Hypothalamus (tissue), 51 donors: ENCODE measurements at regions not wholly inside any gene's neighbourhood (a gene's known extent, or its start where the extent isn't known, plus 50 kb on each side); places are given as distances from the start of the nearest gene placed in this dataset.

ENCODE experiments used
- DNase-seq, 51 donors: peaks; one replicate each; lab custom pipeline; 2025; lab: John Stamatoyannopoulos, UW

DNA sequence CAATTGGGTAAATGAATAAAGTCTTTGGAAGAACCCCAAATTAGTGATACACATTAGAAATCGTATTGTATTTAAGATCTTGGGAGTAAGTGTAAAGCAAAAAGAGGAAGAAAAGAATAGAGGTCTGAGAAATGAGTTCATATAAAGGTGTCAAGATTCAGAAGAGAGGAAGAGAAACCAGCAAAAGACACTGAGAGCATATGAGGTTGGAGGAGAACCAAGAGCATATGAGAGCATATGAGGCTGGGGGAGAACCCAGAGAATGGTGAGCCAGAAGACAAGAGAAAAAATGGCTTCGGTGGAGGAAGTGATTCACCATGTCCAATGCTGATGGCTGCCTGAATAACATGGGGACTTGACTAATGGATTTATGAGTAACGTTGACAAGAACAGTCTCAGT lies 620.1 kb upstream of the GCFC2 start:
- DNase-seq: no peak

DNA sequence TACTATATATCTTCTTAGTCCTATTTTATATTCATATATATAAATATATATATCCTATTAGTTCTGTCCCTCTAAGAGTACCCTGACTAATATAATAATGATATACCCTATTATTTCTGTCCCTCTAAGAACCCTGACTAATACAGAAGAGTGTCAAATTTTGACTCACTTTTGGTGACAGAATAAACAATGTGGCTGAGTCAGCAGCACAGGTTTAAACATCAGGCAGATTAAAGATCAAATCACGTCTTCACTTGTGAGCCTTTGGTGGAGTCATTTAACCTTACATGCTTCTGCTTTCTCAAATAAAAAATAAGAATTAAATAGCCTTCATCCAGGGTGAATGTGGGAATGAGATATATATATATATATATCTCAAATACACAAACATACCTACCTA lies 615.9 kb upstream of the GCFC2 start:
- no peak for DNase-seq

DNA sequence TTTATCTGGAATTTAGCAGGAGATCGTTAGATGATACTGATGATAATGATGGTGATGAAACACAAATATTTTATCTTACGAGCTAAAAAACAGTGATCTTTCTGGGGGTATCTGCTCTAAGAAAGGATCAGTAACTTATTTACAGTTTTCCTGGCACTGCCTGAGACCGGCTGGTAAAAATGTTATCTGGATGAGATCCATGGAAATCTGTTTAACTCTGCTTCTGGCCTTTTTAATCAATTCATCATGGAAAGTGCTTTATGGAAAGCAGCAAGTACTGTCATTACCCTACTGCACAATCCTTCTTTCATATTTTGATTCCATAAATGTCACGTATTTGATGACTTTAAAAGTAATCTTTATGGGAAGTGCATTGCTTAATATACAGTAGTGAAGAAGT lies 612.7 kb upstream of the GCFC2 start:
- DNase-seq: no peak

DNA sequence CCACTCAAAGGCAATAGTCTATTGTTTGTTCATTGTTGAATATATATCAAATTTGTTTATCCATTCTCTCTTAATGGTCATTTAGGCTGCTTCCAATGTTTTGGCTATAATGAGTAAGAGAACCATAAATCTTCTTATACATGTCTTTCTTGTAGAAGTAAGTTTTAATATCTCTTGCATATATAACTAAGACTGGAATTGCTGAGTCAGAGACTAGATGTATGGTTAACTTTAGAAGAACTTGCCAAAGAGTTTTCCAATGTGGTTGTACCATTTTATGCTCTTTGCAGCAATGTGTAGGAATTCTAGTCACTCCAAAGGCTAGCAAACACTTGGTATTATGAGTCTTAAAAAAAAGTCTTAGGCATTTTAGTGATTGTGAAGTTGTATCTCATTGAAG lies 610.0 kb upstream of the GCFC2 start:
- no peak for DNase-seq

DNA sequence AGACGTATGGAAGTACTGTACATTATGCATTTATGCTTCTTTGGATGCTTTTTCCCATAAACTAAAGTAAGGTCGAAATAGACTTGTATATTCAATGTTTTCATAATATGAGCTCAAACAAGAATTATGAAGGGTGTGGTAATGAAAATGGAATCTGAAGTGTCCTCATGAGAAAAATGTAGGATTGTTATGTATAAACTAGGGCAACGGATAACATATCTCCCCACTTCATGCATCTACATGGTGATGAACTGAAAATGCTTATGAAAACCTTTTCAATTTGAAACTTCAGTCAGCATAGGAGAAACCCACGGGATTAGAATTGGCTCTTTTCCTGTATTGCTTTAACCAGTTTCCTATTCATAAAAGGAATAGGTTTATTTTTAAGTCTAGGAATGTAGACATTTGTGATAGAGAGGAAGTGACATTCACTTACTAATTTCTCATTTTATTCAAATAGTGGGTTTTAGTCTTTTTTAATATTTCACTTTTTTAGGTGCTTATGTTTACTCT lies 608.2 kb upstream of the GCFC2 start:
- DNase-seq: no peak

DNA sequence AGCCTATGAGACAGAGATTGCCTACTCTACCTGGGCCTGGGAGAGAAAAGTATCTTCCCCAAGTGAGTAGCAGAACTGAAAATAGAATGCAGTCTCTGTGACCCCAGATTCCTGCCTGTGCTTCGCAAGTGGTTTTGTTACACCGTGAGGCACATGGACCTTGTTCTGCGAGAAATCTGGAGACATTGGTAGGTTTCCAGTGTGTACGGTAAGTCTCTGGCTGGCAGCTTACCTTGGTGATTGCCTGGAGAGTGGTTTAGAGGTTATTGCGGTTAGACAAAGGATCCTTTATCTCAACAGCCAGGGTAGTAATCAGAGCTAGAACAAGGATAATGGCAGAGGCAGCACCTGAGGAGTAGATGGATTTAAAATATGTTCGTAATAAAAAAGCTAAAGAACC lies 606.0 kb upstream of the GCFC2 start:
- DNase-seq: no peak

DNA sequence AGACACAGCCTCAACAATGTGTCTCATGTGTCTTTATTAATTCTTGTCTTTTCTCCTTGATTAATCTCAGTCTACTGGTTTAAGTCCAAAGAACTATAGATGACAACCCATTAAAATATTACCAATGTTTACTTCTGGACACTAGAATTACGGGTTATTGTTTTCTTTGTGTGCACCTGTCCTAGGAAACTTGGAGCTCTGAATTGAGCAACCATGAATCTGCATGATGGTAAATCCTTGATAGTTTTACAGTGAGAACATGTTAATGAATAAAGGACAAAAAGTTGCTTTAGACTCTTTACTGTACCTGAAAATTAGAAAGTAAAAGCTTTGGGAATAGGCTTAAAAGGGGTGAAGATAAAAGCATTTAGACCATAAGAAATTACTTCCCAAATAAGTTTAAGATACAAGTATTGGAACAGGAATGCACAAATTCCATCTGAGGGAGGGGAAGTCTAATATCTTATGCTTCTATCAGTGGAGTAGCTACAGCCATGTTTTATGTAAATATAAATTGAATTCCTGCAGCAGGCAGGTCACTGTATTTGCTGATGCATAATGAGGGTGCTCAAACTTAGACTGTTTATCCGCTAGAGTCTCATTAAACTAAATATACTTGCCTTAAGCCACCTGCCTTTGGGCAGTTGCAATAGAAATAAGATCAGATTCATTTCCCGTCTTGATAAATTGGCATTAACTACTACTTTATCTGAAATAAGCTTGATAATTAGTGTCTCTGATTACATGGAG lies 603.7 kb upstream of the GCFC2 start:
- DNase-seq: no peak

DNA sequence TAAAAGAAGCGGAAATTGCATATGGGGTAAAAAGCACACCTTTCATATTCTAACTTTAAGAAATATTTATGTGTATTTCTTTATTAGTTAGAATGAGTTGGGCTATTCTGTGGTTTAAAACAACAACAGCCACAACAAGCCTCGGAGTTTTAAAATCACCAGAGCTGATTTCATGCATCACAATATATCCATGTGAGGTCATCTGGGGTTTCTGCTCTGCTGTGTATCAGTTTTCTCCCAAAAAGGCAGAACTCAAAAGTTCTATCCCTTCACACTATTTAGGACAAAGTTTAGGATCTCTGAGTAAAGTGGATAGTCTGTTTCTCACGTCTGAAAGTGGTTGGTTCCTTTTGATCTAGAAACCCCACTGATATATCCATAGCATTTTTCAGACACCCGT lies 601.5 kb upstream of the GCFC2 start:
- DNase-seq: no peak

DNA sequence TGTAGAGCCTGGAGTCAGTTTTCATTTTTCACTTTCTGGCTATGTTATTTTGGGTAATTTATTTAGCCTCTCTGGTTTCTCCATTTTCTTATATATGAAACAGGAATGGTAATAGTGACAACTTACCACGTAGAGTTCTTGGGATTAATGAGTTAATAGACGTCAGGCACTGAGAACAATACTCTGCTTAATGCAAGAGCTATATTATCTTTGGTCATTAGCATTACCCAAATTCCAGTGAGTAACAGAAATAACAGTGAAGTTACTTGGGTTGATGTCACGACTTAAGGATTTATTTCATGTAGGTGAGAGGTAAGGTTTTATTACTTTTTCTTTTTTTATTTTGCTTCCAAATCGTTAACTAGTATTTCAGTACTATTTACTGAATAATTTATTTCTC lies 601.0 kb upstream of the GCFC2 start:
- no peak for DNase-seq

DNA sequence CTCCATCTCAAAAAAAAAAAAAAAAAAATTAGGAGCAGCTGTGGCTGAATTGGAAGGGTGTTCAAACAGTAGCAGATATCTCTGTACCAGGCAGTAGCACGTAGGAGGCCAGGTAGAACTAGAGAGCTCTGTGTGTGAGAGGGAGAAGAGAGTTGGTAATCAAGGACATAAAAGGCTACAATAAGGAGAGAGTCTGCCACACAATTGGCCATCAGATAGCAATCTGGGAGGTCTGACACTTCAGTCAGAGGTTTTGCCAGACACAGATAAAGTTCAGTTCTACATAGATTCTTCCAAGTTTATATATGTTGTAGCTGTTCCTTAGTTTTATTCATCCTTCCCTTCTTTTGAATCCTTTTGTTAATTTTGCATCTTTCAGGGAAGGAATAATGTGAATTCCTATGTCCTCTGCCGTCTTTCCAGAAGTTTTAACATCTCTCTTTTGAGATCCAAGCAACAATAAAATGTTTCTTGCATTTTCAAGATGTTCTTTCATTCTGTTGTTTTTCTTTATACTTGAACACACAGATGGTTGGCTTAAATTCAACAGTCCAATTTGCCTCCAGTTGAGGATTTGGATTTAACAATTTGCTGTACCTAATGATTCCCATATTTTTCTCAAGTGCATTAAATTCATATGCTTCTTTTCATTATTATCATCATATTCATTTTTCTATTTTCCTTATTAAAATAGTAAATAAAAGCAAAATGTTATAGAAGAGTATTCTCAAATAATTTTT lies 600.3 kb upstream of the GCFC2 start:
- no peak for DNase-seq

DNA sequence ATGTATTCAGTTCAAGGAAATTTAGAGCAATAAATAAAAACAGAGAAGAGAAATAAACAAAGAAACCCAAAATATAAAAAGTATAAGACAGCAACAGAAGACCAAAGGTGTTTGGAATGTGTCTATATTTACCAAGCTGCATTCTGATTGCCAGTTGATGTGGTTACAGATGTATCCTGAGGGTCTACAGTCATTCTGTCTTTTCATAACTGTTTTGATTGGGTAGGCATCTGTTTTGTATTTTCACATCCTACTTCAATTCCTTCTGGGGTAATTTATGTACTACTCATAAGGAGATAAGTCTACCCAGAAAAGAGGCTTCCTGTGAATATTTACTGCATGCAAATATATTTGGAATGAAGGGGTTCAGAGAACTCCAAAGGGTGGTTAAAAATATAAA lies 596.8 kb upstream of the GCFC2 start:
- DNase-seq: no peak

DNA sequence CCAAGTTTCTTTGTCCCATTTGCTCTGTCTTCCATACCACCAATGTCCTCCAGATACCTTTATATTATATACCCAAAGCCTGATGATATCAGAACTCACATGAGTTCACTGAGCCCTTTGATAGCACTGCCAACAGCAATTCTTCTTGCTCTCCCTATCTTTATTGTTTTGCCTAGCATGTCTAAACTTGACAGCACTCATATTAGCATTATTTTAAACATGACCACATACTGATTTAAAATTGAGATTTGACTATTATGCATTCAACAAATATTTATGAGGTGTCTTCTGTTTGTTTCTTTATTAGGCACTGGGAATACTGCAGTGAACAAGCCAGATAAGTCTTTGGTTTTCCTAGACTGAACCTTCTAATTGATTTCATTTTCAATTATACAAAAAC lies 587.3 kb upstream of the GCFC2 start:
- no peak for DNase-seq

DNA sequence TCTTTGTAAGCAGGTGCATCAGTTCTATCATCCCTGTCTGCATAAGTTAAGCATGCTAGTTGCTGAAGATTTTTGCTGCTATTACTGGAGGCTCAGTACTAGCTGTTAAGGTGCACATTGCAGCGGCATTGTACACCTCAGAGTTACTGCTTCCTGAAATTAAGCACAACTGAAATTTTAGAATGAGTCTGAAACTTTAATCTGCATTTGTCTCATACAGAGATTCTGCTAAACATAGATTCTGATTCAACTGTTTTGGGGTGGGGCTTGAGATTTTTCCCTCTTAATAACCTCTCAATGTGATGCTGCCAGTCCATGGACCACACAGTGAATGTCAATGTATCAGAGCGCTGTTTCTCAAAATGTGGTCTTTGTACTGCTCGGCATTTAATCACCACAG lies 585.7 kb upstream of the GCFC2 start:
- no peak for DNase-seq

DNA sequence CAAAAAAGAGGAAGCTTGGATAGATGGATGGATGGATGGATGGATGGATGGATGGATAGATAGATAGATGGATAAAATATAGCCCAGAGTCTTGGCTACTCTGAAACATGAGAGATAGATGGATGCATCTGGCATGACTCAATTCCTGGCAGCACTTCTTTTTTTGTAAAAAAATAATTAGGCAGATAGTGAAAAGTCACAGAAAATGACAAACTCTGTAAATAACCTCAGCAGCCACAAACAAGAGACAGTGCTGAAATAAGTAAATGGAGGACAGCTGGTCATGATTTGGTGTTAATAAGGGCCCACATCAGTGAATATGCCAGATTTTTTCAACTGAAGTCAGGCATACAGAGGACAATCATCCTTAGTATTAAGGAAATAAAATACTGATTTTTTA lies 585.0 kb upstream of the GCFC2 start:
- no peak for DNase-seq

DNA sequence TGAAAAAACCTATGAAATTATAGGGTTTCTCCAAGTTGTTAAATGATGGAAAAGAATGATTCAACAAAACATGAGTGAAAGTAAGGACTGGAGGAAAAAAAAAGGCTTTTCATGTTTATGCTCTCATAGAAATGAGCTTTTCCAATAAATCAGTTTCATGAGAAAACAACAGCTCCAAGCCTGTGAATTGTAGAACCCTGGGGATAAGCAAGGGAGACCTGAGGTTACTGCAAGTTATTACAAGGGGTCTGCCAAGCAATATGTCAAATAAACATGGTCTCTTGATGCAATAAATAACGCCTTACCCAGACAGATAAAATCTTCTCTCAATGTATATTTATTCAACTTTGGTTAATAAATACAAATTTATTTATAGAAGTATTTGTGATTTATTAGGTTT lies 577.9 kb upstream of the GCFC2 start:
- DNase-seq: no peak

DNA sequence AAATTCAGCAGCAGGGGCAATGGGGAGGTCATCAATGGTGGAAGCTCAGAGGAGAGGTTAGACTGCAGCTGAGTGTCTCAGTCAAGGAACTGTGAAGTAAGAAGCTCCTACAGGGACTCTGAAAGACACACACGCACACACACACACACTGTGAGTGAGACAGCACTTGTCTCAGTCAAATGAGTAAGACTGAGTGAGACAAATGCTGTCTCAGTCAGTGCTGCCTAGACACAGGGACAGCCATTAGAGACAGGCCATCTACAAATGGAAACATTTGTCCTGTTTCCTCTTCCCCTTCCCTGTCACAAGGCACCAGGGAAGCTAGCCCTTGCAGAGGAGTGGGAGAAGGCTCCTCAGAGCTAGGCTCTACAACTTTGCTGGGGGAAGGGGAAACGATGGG lies 577.4 kb upstream of the GCFC2 start:
- DNase-seq: no peak

DNA sequence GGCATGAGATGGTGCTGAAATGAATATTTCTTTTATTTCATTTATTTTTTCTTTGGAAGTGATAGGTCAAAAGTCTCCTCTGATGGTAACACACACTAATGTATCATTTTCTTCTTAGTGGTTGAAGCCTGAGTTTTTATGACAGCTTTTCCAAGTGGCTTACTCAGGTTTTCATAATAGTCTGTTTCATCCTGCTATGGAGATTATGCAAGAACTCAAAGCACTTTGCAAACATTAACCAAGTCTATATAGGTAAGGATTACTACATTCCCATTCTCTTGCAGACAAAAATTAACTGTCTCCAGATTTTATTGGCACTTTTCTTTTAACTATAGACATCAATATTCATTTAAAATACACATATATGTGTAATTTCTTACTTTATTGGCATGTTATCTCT lies 572.6 kb upstream of the GCFC2 start:
- DNase-seq: no peak

DNA sequence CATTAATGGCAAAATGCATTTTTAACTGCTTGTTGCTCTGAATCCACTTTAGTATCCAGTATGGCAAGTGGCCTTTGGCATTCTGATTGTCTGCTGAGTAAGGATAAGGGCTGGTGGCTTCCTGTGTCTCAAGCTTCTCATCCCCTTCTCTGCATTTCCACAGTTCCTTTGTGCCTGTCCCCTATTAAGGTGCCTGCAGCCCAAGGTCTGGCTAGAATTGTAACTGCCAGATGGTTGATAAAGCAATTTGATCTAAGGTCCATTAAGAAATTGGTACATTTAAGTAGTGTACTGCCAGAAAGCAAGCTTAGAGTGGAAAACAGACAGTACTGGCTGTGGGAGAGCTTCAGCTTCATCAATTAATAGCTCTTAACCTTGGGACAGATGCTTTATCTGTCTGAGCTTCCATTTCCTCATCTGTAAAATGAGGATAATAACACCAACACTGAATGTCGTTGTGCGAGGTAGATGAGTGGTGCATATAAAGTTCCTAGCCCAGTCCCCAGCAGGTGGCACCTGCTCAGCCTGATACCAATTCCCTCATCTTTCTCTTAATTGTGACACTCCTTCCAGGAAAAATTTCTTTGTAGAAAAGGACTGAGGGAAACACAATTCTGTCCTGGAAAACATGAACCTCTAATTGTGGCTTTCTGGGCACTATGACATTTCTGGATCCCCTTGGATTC lies 570.6 kb upstream of the GCFC2 start:
- DNase-seq: no peak

DNA sequence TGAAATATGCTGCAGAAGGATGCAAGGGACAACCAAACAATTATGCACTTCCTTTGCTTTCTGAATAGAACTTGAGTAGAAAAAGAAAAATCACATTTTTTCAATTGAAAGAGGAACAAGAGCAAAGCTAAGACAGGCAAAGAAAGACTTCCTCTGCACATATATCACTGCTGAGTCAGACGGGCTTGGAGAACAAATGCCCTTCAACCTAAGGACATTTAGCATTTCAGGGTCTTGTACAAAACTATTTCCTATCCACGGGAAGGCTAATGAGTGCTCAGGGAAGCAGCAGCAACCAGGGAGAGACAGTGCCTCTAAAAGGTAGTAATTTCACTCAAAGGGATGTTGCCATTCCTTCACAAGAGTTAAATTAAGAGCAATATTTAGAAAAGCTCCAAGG lies 570.0 kb upstream of the GCFC2 start:
- no peak for DNase-seq

DNA sequence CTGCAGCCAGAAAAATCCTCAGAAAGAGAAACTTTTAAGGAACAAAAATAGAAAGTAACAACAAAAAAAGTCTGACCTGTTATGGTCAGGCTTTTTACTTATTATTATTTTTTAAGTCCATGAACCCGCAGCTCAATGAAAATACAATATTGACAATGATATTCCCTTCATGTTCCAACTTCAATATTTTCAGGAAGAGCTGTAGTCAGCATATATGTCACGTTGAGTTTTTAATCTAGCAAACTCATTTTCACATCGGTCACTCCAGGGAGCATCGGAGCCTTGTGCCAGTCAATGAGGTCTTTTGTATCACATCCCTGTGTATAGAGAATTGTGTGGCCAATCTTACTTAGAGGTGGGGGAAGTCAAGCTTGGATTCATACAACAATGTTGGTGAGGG lies 568.4 kb upstream of the GCFC2 start:
- DNase-seq: no peak

DNA sequence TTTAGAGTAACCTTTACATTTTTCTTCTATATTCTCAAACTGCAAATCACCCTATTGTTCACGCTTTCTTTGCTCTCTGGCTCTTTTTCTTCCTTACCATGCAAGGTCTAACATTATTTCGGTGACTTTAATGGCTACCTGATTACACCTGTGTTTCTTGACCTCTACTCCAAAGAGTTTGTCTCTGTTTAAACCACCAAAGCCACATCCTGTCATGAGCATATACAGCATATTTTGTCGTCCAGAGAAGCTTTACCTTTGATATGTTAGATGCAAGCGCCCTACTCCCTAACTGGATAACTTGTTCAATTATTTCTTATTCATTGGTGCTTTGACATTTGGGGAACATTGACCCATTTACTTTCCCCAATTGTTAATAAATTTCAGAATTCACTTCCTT lies 565.1 kb upstream of the GCFC2 start:
- no peak for DNase-seq

DNA sequence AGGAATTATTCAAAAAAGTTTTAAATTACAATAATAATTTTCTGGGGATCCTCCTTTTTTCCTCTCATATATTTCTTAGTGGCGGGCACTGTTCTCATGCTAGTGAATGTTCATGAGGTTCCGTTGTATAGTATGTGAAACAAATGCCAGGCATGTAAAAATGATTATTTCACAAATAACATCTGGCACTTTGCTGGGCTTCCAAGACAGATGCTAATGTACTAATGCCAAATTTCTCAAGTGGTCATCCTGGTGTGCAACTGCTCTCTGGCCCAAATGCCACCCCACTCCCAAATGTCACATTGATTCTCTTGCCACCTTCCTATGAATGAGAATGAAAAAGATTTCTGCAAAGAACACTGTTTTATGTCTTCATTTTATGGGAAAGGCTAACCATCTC lies 564.0 kb upstream of the GCFC2 start:
- DNase-seq: no peak
